HUDEP-2 (cell line): ENCODE measurements at regions not wholly inside any gene's neighbourhood (a gene's known extent, or its start where the extent isn't known, plus 50 kb on each side); places are given as distances from the start of the nearest gene placed in this dataset.

Experiments used
- DNase-seq, 76 experiments: peaks; one replicate each; lab custom pipeline; 2025; ENCODE audit not compliant: unreplicated experiment in 76 of 76; lab: John Stamatoyannopoulos, UW

DNA sequence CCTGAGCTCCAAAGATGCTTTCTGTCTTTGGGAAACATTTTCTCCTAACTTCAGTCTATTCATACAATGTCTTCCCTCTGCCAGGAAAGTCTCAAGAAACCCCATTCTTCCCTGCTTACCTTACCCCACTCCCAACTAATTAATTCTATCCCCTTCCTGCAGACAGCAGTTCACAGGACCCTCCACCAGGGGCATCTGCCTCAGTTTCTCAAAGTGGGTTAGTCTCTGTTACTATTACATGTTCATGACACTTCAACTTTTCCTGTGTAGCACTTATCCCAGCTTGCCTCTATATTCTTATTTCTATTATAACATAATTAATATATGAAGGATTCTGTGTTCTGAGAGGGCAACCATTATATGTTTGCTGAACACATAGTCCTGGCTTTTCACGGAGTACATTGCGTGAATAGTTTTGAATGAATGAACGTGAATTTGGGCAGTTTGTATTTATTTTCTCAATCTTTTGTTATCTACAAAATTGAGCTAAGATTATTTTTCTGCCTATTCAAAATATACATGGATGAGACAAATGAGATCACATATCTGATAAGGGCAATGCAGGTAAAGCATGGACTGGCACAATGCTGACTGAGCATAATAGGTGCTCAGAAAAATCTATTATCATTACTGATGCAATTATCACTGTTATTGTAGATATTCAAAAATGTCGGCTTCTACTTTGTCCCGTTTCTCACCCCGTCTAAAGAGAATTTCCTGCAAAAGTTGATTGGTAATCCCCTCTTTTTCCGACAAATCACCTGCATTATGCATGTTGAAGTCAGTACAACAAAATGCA is 341.1 kb downstream of the BRINP1 start:
- no peak for DNase-seq

GRCh38 chr9:119029886-119030285 is 339.3 kb downstream of the BRINP1 start:
- DNase-seq, result no peak

DNA sequence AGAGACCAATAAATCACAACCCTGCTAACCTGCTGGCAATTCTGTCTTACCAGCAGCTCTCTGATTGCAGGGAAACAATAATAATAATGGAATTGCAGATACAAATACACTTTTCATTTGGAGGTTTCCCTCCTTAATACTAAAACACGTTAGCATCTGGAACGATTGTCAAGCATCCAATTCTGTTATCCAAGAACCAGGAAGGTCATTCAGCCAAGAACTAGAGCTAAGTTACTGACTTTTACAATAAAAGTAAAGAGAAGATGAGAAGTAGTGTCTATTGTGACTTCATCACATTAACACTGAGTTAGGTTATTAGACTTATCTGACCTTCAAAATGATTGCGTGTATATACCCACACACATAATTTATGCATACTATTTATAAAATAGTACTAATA is 335.6 kb downstream of the BRINP1 start:
- no peak for DNase-seq

- DNase-seq, result no peak
These were observed 332.3 kb downstream of the BRINP1 start for GRCh38 chr9:119036969-119037368.

GRCh38 chr9:119043996-119044395 is 325.2 kb downstream of the BRINP1 start:
- DNase-seq, result no peak

DNA sequence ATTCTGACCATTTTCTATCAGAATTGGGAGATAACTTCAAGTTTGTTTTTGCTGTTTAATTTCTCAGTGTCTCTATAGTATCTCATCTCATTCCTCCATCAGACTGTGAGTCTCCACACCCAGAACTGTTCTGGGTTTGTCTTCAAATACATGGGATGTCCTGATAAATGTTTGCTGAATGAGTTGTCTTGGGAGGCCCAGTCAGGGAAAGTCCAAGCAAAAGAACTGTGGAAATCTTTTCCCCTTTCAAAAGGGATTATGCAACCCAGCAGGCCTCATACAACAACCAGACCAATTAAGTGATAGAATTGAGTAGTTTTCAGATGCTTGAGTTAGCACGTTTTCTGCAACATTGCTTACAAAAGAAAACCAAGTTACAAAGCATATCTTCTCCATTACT is 324.4 kb downstream of the BRINP1 start:
- DNase-seq, result no peak

DNA sequence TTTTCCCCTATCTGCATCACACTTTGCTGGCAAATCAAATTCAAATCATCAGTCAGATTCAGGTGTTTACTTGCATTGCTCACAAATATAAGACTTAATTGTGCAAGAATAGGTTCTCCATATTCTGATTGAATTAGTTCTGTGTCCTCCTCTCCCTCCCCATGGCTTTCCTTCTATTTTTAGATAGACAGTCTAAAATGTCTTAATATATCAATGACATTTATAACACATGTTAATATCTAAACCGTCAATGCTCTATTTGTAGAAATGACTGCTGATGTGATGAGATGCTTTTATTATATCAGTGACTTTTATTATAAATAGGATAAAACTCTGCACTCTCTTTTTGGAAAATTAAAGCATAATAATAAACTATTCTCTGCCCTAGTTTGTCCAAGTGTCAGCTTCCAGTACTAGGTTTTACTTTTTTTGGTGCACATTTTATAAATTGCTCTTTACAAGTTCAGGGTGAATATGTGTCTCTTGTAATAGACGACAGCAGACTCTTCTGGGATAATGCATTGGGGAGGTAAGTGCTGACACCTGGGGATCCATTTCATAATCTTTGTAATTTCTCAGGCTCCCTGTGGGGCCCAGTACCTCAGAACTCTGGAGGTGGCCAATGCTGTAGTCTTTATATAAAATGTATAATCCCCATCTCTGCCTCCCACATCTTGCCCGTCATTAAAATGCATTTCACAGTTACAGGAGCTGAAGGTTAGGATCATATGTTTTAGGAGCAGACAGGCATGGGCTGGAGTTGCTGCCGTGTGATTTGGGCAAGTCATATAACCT is 321.5 kb downstream of the BRINP1 start:
- no peak for DNase-seq

GRCh38 chr9:119050281-119050680 is 319.0 kb downstream of the BRINP1 start:
- DNase-seq, result no peak

GRCh38 chr9:119052339-119053030 is 316.8 kb downstream of the BRINP1 start:
- no peak for DNase-seq

DNA sequence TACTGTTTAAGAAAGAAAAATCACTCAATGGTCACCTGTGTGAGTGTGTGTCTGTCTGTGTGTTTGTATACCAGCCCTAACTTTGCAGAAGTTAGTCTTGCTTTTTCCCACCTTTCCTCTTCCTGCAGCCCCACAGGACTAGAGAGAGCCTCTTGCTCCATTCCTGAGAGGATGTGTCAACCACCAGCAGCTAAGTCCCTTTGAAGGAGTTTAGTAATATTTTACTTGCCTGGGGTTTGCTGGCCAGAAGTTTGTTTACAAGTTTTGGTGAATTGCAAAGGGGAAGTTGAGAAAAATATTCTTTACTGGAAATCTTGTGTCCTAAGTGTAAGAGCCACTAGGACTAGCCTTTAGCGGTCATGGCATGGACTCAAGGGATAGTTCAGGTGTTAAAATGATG is 316.2 kb downstream of the BRINP1 start:
- no peak for DNase-seq

- no peak for DNase-seq
These were observed 308.4 kb downstream of the BRINP1 start for GRCh38 chr9:119060629-119061385.

- DNase-seq, result no peak
These were observed 297.6 kb downstream of the BRINP1 start for GRCh38 chr9:119071636-119072035.

DNA sequence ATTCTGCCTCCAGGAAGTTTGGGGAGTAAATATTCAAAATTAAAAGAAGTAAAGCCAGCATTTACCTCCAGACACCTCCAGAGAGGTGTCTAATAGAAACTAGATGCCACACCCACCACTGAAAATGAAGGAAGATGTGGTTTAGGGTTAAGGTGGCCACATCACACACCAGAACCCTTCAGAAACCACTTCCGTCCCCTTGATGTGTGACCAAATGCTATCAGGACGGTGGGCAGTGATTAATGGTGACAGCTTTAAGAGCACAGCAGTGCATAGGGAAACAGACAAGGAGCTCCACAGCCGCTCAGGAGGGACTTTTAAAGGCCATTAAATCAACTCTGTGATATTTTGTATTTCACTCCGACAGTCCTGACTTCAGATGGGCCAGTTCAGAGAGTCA is 295.2 kb downstream of the BRINP1 start:
- DNase-seq, result no peak

GRCh38 chr9:119078015-119078414 is 291.2 kb downstream of the BRINP1 start:
- no peak for DNase-seq

DNA sequence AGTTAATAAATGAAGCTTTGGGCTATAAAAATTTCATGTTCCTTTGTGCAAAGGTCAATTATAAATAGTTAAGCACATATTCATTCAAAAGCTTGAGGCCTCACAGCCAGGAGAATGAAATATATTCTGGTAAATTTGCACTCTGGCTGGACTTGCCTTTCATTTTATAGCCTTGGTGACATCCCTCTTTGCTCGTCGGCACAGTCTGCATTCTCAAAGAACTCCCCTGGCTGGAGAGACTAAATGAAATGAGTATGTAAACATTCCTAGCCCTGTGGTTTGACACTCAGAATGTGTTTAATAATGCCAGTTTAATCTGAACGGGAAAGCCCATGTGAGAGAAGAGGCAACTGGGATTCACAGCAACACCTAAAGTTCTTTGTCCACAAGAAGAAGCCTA is 285.6 kb downstream of the BRINP1 start:
- no peak for DNase-seq

- no peak for DNase-seq
These were observed 282.6 kb downstream of the BRINP1 start for GRCh38 chr9:119086590-119086989.

DNA sequence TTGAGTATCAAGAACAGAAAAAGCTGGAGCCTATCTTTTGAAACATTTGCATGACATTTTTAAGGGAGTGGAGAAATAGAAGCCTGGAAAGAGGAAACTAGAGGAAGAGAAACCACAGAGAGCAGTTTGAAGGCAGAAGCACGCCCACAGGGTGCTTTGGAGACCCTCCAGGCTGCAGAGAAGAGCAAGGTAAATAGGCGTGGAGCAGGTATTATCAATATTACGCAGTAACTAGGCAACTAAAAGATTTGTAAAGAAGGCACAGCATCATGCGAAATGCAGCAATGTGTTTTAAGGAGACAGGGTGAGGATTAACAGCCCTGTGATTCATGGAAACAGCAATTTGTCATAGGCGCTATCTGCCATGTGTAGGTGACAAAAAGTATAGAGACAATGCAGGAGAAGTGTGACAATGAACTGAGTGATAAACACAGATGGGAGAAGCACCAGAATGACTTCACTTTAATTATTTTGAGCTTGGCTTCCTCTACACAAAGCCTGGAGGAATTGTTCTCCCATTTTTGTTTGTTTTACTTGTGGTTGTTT is 281.2 kb downstream of the BRINP1 start:
- no peak for DNase-seq

- DNase-seq, result no peak
These were observed 278.2 kb downstream of the BRINP1 start for GRCh38 chr9:119091074-119091473.

- no peak for DNase-seq
These were observed 277.1 kb downstream of the BRINP1 start for GRCh38 chr9:119092125-119092524.

GRCh38 chr9:119094086-119094485 is 275.1 kb downstream of the BRINP1 start:
- no peak for DNase-seq
